HG02623 (cell line): ENCODE measurements at regions not wholly inside any gene's neighbourhood (a gene's known extent, or its start where the extent isn't known, plus 50 kb on each side); places are given as distances from the start of the nearest gene placed in this dataset.
"Not testable (repeated sequence)": the region's sequence is repeated elsewhere in the genome, so short reads cannot be mapped to it uniquely, and the experiment has no call there.

Source experiments
- ATAC-seq: cut with Tn5 transposase; IDR thresholded peaks from one replicate; pipeline ENCODE4 v1.9.1; 2021; ENCODE audit warnings: moderate library complexity; ENCODE audit not compliant: unreplicated experiment

DNA sequence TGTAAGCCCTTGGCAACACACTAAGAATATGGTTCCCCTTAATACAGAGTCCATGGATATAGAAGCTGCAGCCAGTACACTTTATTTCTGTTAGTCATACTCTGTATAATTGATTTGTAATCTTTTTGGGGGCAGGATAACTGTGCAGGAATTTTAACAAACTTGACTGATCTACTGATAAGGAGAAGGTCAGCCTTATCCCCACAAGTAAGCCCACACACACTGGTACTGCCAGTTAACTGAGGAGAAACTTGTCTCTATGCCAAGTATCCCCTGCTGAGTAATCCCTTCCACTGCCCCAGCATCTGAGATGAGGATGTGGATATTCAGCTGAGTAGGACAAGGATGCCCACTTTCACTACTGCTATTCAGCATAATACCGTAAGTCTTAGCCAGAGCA lies 154.9 kb upstream of the CXXC4 start:
- no peak for ATAC-seq

DNA sequence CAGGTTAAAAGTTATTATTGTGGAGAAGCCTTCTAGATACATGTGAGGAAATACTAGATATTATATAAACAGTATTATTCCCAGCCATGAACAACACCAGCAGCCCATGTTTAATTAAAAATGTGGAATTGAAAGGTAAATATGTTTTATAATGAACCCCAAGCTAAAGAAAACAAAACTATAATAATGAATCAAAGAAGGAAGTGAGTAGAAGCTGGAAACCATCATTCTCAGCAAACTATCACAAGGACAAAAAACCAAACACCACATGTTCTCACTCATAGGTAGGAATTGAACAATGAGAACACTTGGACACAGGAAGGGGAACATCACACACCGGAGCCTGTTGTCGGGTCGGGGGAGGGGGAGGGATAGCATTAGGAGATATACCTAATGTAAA lies 167.6 kb upstream of the CXXC4 start:
- ATAC-seq: not testable (repeated sequence)

DNA sequence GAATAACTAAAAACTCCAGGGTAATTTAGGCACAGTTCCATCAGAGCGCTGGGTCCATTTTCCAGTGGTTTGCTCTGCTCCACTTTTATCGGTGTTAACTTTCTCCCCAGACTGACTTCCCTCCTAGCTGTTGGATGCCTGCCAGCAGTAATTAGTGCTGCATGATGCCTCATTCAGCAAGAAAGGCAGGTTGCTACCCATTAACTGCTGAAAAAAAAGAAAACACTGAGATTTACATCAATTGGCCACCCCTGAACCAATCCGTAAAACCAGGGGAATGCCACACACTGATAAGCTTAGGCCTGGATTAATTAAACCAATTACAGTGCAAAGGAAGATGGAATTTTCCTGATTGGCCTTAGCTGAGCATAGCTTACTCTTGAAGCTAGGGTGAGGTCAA lies 182.4 kb upstream of the CXXC4 start:
- ATAC-seq: no peak

DNA sequence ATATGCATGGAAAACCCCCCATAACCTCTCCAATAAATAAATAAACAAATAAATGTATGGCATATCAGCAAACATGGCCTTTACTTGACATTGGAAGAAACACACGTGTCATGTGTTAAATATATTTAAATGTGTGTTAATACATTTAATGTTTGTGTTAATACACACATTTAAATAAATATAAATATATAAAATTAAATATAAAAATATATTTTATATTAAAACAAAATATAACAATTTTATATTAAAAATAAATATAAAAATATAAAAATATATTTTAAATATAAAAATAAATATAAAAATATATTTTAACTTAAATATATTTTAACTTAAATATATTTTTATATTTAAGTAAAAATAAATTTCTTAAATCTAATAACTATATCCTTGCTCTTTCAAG lies 187.6 kb upstream of the CXXC4 start:
- ATAC-seq: no peak

DNA sequence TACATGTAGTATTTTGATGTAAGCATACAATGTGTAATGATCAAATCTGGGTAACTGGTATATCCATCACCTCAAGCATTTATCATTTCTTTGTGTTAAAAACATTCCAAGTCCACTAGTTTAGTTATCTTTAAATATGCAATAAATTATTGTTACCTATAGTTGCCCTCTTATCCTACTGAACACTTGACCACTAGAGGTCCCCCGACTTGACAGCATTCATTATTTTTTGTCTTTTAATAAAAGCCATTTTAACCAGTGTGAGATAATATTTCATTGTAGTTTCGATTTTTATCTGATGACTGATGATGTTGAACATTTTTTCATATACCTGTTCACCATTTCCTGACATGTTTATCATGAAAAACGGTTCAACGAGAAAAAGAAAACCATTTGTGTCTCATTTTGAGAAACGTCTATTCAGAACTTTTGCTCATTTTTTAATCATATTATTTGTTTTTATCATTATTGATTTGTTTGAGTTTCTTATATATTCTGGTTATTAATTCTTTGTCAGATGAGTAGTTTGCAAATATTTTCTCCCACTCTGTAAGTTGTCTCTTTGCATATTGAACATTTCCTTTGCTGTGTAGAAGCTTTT lies 199.0 kb upstream of the CXXC4 start:
- ATAC-seq: no peak

DNA sequence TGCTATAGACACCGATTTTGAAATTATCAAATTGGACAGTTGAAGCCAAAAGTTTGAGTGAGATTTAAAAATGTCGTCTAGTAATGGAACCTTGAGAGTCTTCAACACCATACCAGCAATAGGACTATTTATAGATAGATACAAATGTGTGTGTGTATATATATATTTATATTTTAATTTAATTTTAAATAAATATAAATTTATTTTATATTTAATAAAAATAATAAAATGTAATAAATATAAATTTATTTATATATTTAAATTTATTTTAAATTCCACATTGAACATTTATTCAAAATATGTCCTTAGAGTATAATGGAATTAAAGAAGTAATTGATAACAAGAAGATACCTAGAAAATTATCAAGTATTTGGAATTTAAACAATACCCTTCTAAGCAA lies 221.9 kb upstream of the CXXC4 start:
- ATAC-seq: no peak

DNA sequence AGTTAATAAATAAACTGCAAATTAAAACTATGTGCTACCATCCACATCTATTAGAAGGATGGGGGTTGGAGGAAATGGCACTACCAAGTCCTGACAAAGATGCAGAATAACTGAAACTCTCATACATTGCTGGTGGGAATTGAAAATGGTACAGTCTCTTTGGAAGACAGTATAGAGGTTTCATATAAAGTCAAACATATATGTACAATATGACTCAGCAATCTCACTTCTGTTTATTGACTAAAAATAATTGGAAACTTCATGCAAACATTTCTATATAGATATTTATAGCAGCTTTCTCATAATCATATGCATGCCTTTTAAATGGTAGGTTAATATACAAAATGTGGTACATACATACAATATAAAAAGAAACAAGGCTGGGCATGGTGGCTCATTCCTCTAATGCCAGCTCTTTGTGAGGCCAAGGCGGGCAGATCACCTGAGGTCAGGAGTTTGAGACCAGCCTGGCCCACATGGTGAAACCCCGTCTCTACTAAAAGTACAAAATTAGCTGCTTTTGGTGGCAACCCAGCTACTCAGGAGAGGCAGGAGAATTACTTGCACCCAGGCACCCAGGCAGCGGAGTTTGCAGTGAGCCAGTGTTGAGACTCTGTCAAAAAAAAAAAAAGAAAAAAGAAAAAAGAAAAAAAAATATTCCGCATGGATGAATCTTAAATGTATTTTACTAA lies 225.0 kb upstream of the CXXC4 start:
- ATAC-seq: peak; percentile 98

DNA sequence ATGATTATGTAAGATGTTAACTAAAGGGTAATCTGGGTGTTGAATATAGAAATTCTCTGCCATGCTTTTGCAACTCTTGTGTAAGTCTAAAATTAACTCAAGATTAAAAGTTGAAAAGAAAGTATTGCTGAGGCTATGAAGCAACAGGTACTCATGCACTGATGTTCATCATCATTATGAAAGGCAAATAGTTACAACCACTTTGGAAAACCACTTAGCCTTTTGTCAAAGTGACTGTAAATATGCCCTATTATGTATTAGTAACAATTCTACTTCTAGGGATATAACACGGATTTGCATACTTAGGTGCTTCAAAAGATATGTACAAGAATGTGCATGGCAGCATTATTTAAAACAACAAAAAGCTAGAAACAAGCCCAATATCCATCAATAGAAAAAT lies 227.8 kb upstream of the CXXC4 start:
- no peak for ATAC-seq

DNA sequence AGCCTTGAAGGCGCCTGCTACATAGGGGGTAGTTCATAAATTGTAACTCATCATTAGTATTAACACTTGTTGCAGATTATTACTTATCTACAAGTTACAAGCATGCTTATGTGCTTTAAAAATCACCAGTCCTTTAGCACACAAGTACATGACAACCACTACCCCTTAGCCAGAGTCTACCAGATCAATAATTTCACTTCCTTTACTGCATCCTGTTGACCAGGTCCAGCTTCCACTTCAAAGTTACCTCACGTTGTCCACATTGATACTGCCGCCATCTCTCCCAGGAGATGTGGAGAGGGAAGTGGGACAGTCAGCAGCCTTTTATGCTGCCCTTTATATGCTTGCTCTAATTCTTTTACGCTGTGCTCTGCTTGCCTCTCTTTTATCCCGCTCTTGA lies 231.3 kb upstream of the CXXC4 start:
- no peak for ATAC-seq

DNA sequence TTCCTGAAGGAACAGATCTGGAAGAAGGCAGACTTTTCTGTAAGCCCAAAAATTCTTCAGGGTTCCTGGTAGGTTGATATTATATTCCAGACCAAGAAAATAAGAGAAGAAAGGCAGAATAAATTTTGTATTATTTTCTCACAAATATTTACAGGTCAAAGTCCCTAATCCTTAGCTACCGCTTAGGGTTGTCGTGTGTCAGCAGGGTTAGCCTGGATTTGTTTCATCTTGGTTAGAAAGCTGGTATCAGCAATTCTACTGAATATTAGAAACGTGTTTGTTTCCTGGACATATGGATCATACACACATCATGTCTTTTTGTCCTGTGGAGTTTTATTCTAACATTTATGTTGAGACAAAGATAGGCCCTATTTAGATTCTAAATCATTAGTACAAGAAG lies 232.9 kb upstream of the CXXC4 start:
- ATAC-seq: no peak

DNA sequence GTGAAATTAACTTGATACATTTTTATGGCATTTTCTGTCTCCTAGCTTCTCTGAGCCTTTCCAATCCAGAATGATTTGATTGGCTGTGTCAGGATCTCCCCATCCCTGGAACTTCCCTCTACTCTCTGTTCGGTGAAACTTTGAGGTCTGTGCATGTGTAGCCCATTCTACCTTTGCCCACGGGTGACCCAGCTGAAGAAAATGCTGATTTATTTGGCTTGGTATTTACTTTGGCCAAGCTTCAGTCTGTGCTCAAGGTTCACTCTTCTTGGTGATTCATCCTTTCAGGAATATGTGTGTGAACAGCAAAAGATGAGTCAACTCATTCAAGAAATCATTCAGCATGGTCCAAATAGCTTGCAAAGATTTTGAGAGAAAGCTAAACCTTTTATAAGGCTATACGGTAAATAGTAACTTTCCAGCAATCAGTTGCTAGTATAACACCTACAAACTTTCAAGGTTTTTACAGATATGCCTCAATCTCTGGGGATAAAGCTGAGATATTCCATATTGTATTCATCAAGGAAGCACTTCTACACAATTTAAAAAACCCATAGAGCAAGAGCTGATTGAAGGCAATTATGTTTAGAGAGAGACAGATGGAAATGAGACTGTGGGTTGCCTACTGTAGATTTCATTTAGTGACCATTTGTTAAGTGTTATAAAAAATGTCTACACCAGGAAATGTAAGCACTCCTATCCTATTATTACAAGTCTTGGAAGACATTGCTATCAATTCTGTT lies 233.9 kb upstream of the CXXC4 start:
- ATAC-seq: no peak

DNA sequence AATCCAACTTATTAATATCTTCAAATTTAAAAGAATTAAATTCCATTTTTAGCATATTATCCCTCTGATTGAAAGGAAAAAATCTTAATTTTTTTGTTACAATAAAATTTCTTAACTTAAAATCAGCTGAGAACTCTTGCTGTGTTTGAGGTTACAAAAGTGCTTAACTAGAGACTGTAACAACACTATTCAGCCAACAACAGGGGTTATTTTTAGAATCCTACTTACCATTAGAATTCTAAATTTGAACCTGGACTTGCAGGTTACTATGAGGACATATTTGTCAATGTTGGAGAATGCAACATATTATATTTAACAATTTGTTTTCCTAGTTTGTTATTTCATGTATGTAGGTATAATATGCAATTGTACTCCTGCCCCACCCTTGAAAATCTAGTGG lies 238.1 kb upstream of the CXXC4 start:
- ATAC-seq: no peak

DNA sequence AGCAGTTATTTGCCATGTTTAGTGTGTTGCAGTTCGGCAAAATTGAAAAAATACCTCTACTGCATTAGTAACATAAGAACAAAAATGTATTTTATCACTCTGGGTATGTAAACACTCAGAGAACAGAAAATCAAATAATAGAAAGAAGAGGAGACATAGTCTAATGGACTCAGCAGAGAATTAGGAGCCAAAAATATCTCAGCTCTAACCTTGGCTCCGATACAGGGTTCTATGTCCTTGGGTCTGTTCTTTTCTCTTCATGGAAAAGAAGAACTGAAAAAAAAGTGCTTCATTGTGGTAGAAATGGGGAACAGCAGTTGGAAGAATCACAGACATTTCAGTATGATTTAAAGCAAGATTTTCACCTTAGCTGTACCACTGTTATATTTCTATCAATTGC lies 240.5 kb upstream of the CXXC4 start:
- no peak for ATAC-seq

DNA sequence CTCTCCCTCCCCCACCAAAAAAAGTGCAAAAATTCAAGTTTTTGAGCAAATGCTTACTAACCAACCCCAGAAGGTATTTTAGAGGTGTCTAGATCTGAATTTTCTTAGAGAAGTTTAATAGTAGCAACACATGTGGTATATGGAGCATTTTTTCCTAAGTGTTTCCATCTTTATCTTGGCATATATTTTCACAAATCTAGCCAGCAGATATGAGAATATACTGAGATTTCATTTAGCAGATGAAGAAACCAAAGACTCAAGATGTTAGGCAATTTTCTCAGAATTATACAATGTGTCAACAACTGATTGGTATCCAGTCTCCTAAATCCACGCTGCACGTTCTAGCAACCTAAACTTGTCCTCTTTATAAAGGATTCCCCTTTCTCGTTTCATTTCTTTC lies 245.5 kb upstream of the CXXC4 start:
- no peak for ATAC-seq

DNA sequence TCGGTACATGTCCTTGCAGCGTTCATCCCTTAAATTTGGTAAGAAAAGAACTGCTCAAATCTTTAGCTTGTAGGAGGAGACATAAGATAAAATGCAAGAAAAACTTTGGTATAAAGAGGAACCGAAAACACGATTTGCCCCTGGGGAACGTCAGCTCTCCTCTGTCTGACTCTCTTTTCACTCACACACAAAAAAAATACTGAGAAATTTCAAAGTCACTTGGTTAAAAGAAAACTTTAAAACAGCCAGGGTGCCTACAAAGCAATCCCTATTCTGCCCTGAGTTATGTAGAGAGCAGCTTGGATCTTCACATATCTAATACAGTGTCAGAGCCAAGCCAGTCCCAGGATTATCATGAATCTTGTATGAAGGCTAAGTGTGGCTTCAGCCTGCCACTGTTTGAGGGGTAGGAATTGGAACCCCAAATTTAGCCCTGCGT lies 248.5 kb upstream of the CXXC4 start:
- ATAC-seq: peak; percentile 95

DNA sequence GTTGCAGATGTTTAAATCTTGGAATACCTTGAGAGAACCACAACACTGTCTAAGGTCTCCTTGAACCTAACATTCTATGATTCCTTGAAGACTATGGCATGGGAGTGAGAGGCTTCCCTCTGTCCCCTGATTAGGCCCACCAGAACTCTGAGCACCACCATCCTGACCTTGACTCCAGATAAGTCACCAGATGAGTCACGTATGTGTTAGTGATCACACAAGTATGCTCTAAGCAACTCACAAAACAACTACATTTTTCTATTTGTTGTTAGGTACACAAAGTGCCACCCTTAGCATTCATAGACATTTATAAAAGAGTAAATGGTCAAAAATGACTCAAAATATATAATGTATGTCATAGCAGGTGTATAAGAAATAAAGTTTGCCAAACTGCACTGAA lies 252.9 kb upstream of the CXXC4 start:
- no peak for ATAC-seq

DNA sequence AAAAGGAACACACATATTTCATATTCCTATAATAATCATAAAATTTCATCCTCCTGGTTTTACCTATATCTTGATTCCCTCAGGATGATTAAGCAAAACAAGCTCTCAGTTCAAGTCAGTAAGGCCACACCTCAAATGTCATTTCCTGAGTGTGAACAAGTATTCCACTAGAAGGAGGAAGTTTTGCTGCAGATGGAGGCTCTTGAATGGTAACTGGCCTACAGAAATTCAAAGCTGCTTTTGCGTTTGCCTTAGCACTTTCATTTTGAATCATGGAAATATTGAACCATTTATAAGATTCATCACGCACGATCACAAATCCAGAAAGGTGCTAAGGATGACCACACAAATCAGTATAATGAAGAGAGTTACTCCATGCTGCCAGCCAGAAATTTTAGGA lies 254.4 kb upstream of the CXXC4 start:
- ATAC-seq: peak; percentile 56

DNA sequence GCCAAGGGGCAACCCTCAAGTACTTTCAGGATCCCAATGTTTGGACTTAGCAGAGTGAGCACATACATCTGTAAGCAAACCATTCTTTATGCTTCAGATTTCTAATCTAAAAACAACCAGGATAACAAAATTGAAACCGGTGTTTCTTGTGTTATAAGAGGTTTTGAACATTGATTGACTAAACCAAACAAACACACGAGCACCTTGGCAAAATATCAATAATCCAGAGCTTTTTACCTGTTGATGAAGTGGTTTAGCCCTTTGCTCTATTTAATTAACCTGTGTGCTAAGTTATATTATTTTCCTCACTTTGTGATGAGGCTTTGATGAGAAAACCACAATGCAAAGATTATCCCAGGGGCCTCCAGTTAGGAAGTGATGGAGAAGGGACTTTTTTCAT lies 255.3 kb upstream of the CXXC4 start:
- ATAC-seq: no peak

DNA sequence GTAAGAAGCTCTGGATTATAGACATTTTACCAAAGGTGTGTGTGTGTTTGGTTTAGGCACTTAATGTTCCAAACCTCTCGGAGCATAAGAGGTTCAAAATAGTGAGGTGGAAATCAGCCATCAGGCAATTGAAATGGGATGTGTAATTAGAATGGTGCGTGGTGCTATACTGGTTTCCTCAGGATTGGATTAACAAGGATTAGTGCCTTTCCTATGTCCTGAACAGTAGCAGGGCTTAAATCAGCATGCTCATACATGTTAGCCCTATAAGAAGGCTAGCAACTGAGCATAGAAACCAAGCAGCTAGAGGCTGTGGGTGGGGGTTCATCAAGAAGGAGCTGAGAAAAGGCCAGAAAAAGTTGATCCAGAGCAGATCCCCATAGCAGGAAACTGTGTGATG lies 256.8 kb upstream of the CXXC4 start:
- ATAC-seq: no peak

DNA sequence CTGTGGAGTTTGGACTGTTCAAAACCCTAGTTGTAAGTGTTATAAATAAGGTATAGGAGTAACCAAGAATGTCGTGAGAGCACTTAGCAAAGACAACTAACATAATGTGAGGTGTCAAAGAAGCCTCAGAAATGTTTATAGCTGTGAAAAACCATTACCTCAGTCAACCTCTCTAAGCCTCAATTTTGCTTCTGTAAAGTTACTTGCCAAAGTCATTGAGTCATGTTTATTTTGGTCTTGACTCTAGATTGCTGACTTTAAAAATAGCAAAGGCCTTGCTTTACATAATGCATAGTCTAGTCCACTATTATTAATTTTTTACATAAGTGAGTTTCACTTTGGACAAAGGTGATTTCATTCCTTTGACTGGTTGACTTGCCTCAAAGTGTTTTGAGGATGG lies 257.6 kb upstream of the CXXC4 start:
- ATAC-seq: peak; percentile 63

DNA sequence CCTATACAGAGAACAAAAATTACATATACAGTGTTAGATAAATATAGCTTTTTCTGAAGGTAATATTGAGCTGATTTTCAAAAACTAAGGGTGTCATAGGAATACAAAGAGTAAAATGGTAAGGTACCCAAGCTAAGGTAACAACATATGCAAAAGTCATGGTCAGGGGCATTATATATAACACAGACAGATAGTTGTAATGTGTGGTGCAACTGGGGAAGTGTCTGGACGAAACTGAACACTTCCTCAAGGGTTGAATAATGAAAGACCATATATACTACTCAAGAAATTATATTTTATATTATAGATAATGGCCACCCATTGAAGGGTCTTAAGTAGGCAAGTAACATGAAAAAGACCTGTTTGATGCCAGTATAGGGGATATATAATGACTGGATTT lies 262.1 kb upstream of the CXXC4 start:
- peak; percentile 40 for ATAC-seq

DNA sequence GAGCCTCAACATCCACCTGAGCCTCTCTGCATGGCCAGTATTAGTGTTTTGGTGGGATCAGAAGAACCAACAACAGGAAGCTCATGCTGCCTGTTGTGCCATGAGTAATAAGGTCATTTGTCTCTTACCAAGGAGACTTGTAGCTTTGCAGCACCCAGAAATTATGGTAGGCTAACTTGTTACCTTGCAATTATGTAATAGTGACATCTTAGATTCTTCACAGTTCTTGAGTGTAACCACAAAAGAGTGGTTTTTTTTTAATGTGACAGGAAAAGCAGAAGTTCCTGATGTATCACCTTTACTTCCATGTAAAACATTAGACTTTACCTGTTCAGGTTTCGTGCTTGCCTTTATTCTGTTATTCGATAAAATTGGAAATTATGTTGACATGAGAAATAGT lies 263.9 kb upstream of the CXXC4 start:
- no peak for ATAC-seq
